Keratinocyte (primary cell): ENCODE measurements at regions not wholly inside any gene's neighbourhood (a gene's known extent, or its start where the extent isn't known, plus 50 kb on each side); places are given as distances from the start of the nearest gene placed in this dataset.

ENCODE experiments used
- DNase-seq: peaks from one replicate; pipeline ENCODE4 v3.0.0-alpha.2; 2011; ENCODE audit warnings: low read depth, missing footprints, low spot score
- FAIRE-seq: peaks from 2 replicates; lab custom pipeline; 2011; peaks lifted over from hg19 to GRCh38; lab: Jason Lieb, UNC
- H2AFZ ChIP-seq: 2 replicates; pipeline ENCODE4 v1.6.0; 2012; ENCODE audit warnings: low read length, control low read depth, inconsistent platforms; ENCODE audit not compliant: control insufficient read depth
- H3K27ac ChIP-seq: 2 replicates; pipeline ENCODE4 v1.5.1; 2011; ENCODE audit warnings: low read length; ENCODE audit not compliant: control insufficient read depth, insufficient read depth
- H3K27me3 ChIP-seq: 3 replicates; pipeline ENCODE4 v1.6.0; 2011; ENCODE audit warnings: low read length; ENCODE audit not compliant: control insufficient read depth, insufficient read depth; ENCODE audit errors: extremely low read depth
- H3K36me3 ChIP-seq, 2 experiments: 2 replicates in 1 of 2; 3 replicates in 1 of 2; pipeline ENCODE4 v1.5.1; 2011; ENCODE audit warnings: low read length in 2 of 2, mild to moderate bottlenecking in 1 of 2; ENCODE audit not compliant: control insufficient read depth in 2 of 2, insufficient read depth in 2 of 2; ENCODE audit errors: extremely low read depth in 1 of 2
- H3K4me1 ChIP-seq: 3 replicates; pipeline ENCODE4 v1.5.1; 2011; ENCODE audit warnings: low read length; ENCODE audit not compliant: control insufficient read depth, insufficient read depth; ENCODE audit errors: extremely low read depth
- H3K4me2 ChIP-seq: 3 replicates; pipeline ENCODE4 v1.6.0; 2011; ENCODE audit warnings: low read depth, low read length; ENCODE audit not compliant: control insufficient read depth, insufficient read depth; ENCODE audit errors: extremely low read depth
- H3K4me3 ChIP-seq, 3 experiments: fragments of 200-600 bp in 1 of 3; sonication (generic) in 1 of 3; 2 replicates in 2 of 3; 3 replicates in 1 of 3; pipeline ENCODE4 v1.5.1; 2011 to 2016; ENCODE audit warnings: low read length in 3 of 3, mild to moderate bottlenecking in 3 of 3, control low read depth in 2 of 3, inconsistent platforms in 1 of 3, low read depth in 1 of 3, mixed read lengths in 1 of 3, mixed run types in 1 of 3, moderate library complexity in 1 of 3; ENCODE audit not compliant: control insufficient read depth in 2 of 3, insufficient read depth in 2 of 3; ENCODE audit errors: extremely low read depth in 1 of 3
- H3K79me2 ChIP-seq: 2 replicates; pipeline ENCODE4 v1.6.0; 2012; ENCODE audit warnings: low read length; ENCODE audit not compliant: control insufficient read depth, insufficient read depth
- H3K9ac ChIP-seq: 3 replicates; pipeline ENCODE4 v1.6.0; 2011; ENCODE audit warnings: low read length; ENCODE audit not compliant: control insufficient read depth, insufficient read depth; ENCODE audit errors: extremely low read depth
- H3K9me1 ChIP-seq: 3 replicates; pipeline ENCODE4 v1.6.0; 2011; ENCODE audit warnings: low read length; ENCODE audit not compliant: control insufficient read depth, insufficient read depth; ENCODE audit errors: extremely low read depth
- H3K9me3 ChIP-seq: 2 replicates; pipeline ENCODE4 v1.5.1; 2012; ENCODE audit warnings: low read depth, low read length; ENCODE audit not compliant: control insufficient read depth
- H4K20me1 ChIP-seq: 3 replicates; pipeline ENCODE4 v1.6.0; 2011; ENCODE audit warnings: low read length; ENCODE audit not compliant: control insufficient read depth, insufficient read depth; ENCODE audit errors: extremely low read depth
- EZH2 ChIP-seq: IDR thresholded peaks from one replicate; pipeline ENCODE4 v1.6.1; 2012; ENCODE audit warnings: inconsistent platforms, mild to moderate bottlenecking, low read length, moderate library complexity
- dilution Hi-C: fragments of 300-500 bp; cut with MboI; formaldehyde crosslinking; loops from one replicate; pipeline ENCODE4 v1.7.0; 2020; ENCODE audit warnings: low sequenced_read_pairs; ENCODE audit not compliant: extremely low pct_ligation_motif_present
- TF ChIP-seq, protein P1 (sequence below), 3 experiments: IDR thresholded peaks in 1 of 3; conservative IDR thresholded peaks in 1 of 3; optimal IDR thresholded peaks in 1 of 3; 2 replicates in 2 of 3; 3 replicates in 1 of 3; pipeline versions ENCODE3 to v1.5.1; 2011; ENCODE audit warnings: low read length in 3 of 3, mild to moderate bottlenecking in 3 of 3, moderate library complexity in 2 of 3, control low read depth in 1 of 3, inconsistent platforms in 1 of 3; ENCODE audit not compliant: insufficient read depth in 2 of 3; ENCODE audit errors: extremely low read depth in 1 of 3

DNA sequence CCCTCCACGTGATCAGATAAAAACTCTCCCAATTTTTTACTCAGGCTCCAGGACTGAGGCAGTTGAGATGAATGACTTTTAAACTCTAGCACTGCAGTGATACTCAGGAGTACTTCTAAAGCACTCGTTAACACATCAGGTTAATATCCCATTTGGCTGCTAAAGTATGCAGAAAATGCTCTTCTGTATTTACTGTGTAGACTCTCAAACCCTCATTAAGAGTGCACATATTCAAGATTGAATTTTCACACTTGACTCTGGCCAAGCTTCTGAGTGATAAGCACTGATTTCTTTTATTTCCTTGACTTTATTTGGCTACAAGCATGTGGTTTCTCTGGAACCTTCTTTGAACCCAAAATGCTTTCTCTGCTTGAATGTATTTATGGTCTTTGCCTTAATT, 392.3 kb upstream of the NECTIN3 start:
- Histone ChIP-seq H3K27me3 (no peaks in the 10 kb centered on the region), H3K9me1 (no peaks in the 10 kb centered on the region), H3K9ac (no peak overlapping the region), H3K9me3 (no peaks in the 10 kb centered on the region), H3K4me2 (no peak overlapping the region), H3K79me2 (no peaks in the 10 kb centered on the region), H3K4me1 (no peaks in the 10 kb centered on the region), H4K20me1 (no peaks in the 10 kb centered on the region), H3K27ac (no peak overlapping the region), H2AFZ (no peak overlapping the region), H3K4me3 (no peak overlapping the region), H3K36me3 (no peaks in the 10 kb centered on the region)
- dilution Hi-C loops = no loop called here
- DNase-seq = no peak
- TF ChIP-seq, protein P1, sequence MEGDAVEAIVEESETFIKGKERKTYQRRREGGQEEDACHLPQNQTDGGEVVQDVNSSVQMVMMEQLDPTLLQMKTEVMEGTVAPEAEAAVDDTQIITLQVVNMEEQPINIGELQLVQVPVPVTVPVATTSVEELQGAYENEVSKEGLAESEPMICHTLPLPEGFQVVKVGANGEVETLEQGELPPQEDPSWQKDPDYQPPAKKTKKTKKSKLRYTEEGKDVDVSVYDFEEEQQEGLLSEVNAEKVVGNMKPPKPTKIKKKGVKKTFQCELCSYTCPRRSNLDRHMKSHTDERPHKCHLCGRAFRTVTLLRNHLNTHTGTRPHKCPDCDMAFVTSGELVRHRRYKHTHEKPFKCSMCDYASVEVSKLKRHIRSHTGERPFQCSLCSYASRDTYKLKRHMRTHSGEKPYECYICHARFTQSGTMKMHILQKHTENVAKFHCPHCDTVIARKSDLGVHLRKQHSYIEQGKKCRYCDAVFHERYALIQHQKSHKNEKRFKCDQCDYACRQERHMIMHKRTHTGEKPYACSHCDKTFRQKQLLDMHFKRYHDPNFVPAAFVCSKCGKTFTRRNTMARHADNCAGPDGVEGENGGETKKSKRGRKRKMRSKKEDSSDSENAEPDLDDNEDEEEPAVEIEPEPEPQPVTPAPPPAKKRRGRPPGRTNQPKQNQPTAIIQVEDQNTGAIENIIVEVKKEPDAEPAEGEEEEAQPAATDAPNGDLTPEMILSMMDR (optimal IDR thresholded peaks at IDR 0.05 in 1 of 3, IDR thresholded peaks at IDR 0.05 in 1 of 3, conservative IDR thresholded peaks at IDR 0.05 in 1 of 3; ENCODE audit: extremely low read depth in 1 of 3, insufficient read depth in 2 of 3, low read length in 3 of 3) = no peak
- TF ChIP-seq EZH2 = no peak
- FAIRE-seq = no peak

- no peak for TF ChIP-seq EZH2
- TF ChIP-seq, protein P1 (optimal IDR thresholded peaks at IDR 0.05 in 1 of 3, IDR thresholded peaks at IDR 0.05 in 1 of 3, conservative IDR thresholded peaks at IDR 0.05 in 1 of 3; ENCODE audit: extremely low read depth in 1 of 3, insufficient read depth in 2 of 3, low read length in 3 of 3) = no peak
- no peaks in the 10 kb centered on the region for H4K20me1 ChIP-seq
- FAIRE-seq (no peak), DNase-seq (no peak)
- H3K4me3 ChIP-seq = no peak overlapping the region
- no peaks in the 10 kb centered on the region for H3K36me3 ChIP-seq
- no peaks in the 10 kb centered on the region for H3K4me1 ChIP-seq
- no peaks in the 10 kb centered on the region for H3K9me3 ChIP-seq
- no peak overlapping the region for H3K9ac ChIP-seq
- H3K27me3 ChIP-seq = no peaks in the 10 kb centered on the region
- dilution Hi-C loops = no loop called here
- no peak overlapping the region for H3K27ac ChIP-seq
- H3K4me2 ChIP-seq = no peak overlapping the region
- no peak overlapping the region for H2AFZ ChIP-seq
- no peaks in the 10 kb centered on the region for H3K79me2 ChIP-seq
- H3K9me1 ChIP-seq = no peaks in the 10 kb centered on the region
These were observed 391.2 kb upstream of the NECTIN3 start for GRCh38 chr3:110680450-110680849.
